ENCODE measurements at regions not wholly inside any gene's neighbourhood (a gene's known extent, or its start where the extent isn't known, plus 50 kb on each side); places are given as distances from the start of the nearest gene placed in this dataset.

DNA sequence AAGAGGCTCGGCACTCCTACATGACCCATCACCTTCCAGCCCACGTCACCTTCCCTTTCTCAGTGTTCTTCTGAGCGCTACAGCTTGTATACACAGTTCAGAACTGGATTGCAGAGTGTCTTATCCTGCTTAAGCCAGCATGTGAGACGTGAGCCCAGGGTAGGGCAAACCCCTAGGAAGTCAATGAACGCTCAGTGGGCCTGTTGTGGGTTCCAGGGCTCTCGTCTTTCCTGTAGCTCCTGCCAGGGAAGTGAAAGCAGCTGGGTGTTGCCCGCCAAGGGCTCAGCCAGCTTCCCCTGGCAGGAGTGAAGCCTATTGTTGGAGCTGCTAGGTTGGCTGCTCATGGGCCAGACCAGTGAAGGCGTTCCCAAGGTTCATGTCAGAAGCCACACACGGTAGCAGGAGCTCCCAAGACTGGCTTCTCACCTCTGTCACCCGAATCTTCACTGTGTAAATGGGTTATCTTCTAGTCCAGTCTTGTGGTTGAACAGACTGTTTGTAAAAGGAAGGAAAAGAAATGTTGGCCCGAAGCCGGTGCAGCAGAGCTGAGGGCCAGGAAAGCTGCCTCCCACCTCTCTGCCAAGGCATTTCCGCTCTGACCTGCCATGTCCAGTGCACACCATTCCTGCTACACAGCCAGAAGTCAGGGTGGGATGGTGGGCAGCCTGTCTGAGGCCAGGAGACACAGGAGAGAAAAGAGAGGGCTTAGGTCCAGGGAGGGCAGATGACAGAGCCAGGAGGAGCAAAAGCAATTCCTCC, 69.6 kb upstream of the RMDN2 start:
- H3K27me3 ChIP-seq (replicated peaks; ENCODE audit: insufficient read depth) = no peaks in the 10 kb centered on the region
- DNase-seq (ENCODE audit: low spot score) = no peak
- H3K4me3 ChIP-seq = peak overlapping the region; percentile 32
- H3K4me1 ChIP-seq (ENCODE audit: control insufficient read depth in 1 of 2, low read depth in 2 of 2) = peaks cover 34 to 60% of the 10 kb centered on the region in 2 donors
- no peak for ATAC-seq (ENCODE audit: insufficient number of reproducible peaks, low FRiP score, low read depth)
- H3K9me3 ChIP-seq = no peaks in the 10 kb centered on the region
- peak overlapping the region; percentile 59 to 82 for H3K27ac ChIP-seq
- H3K36me3 ChIP-seq = no peaks in the 10 kb centered on the region
- TF ChIP-seq, protein P1, sequence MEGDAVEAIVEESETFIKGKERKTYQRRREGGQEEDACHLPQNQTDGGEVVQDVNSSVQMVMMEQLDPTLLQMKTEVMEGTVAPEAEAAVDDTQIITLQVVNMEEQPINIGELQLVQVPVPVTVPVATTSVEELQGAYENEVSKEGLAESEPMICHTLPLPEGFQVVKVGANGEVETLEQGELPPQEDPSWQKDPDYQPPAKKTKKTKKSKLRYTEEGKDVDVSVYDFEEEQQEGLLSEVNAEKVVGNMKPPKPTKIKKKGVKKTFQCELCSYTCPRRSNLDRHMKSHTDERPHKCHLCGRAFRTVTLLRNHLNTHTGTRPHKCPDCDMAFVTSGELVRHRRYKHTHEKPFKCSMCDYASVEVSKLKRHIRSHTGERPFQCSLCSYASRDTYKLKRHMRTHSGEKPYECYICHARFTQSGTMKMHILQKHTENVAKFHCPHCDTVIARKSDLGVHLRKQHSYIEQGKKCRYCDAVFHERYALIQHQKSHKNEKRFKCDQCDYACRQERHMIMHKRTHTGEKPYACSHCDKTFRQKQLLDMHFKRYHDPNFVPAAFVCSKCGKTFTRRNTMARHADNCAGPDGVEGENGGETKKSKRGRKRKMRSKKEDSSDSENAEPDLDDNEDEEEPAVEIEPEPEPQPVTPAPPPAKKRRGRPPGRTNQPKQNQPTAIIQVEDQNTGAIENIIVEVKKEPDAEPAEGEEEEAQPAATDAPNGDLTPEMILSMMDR (IDR thresholded peaks at IDR 0.05) = no peak

DNA sequence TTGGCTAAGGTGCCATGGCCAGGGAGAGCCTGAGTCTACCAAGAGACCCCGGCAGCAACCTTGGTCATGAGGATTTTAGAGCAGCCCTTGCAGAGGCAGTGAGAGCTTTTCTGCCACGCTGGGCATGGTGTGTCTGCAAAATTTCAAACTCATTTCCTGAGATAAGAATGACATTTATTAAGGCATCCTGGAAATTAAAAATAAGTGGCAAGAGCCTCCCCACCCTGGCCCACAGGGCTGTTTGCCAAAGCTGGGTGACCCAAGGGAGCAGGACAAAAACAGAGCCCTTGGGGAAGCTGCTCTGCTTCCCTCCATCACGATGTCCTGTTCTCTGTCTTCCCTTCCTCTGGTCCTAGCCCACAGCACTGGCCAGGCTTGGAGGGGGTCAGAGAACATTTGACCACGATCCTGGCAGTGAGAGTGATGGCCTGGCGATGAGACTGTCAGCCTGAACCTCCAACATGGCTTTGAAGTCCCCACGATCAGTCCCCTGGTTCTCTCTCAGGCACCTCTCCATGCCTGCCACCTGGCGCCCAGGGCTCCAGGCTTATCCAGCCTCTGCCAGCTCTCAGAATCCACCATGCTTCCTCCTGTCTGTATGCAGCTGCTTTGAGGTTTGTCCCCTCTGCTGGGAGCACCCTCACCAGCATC, 68.9 kb upstream of the RMDN2 start:
- Histone ChIP-seq H3K4me1 (ENCODE audit: control insufficient read depth in 1 of 2, low read depth in 2 of 2) (peaks cover 32 to 55% of the 10 kb centered on the region in 2 donors), H3K9me3 (no peaks in the 10 kb centered on the region), H3K27ac (peak overlapping the region; percentile 59 to 82), H3K36me3 (no peaks in the 10 kb centered on the region), H3K27me3 (replicated peaks; ENCODE audit: insufficient read depth) (no peaks in the 10 kb centered on the region), H3K4me3 (peak overlapping the region; percentile 1)
- TF ChIP-seq, protein P1 (IDR thresholded peaks at IDR 0.05) = no peak
- no peak for DNase-seq (ENCODE audit: low spot score)
- ATAC-seq (ENCODE audit: insufficient number of reproducible peaks, low FRiP score, low read depth) = no peak

DNA sequence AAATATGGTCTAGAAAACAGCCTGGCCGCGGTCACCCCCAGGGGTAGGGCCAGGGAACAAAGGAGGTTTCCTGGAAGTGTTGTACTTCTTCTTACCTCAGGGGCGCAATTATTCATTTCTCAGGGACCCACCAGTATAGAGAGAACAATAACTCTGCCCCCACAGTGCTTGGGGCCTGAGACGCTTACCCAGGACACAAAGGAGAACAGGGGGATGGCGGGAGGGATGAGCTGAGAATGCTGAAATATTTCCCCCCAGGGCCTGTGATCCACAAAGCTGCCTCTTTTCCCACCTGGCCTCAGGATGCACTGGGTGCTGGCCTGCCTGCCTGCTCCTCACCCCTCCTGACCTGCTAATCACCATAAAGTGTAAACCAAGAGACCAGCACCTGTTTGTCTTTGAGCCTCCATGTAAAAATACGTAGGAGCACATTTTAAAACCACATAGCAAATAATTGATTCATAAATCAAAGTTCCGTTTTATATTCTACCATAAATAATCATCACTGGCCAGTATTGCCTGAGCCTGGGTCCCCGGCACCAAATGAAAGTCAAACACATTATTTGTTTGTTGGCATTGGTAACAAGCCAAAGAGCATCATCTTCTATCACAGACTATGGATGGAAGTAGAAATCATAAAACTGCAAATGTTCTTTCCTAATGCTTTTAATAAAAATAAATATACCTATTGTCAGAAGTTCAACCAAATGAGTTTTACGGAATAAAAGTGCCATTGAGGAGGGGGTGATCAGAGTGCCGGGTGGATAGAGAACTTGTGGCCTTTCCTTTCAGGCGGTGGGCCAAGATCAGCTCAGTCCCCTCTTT, 67.3 kb upstream of the RMDN2 start:
- TF ChIP-seq, protein P1 (IDR thresholded peaks at IDR 0.05) = no peak
- ATAC-seq (ENCODE audit: insufficient number of reproducible peaks, low FRiP score, low read depth) = no peak

DNA sequence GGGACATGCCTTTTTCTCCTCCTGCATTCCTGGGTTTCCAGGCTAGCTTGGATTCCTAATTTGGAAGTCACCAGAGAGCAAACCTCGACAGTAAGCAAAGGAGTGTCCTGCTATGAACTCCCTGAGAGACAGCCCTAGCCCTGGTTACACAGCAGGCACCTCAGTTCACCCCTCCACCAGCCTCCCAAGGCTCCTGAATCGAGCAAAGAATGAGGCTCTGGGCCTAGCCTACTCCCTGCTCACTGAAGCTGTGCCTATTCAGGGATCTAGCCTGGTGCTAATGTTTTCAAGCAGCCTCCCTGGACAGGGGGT, 66.7 kb upstream of the RMDN2 start:
- Histone ChIP-seq H3K9me3 (no peaks in the 10 kb centered on the region), H3K4me3 (no peak overlapping the region), H3K27ac (peak overlapping the region; percentile 78 to 79), H3K36me3 (no peaks in the 10 kb centered on the region), H3K4me1 (ENCODE audit: control insufficient read depth in 1 of 2, low read depth in 2 of 2) (peaks cover 26 to 46% of the 10 kb centered on the region in 2 donors), H3K27me3 (replicated peaks; ENCODE audit: insufficient read depth) (no peaks in the 10 kb centered on the region)
- peak; percentile 36 for DNase-seq (ENCODE audit: low spot score)
- TF ChIP-seq, protein P1 (IDR thresholded peaks at IDR 0.05) = no peak
- ATAC-seq (ENCODE audit: insufficient number of reproducible peaks, low FRiP score, low read depth) = peak; percentile 77

More for the DNA sequence above, 67.3 kb upstream of the RMDN2 start:
- Histone ChIP-seq H3K36me3 (no peaks in the 10 kb centered on the region), H3K27me3 (replicated peaks; ENCODE audit: insufficient read depth) (no peaks in the 10 kb centered on the region), H3K4me1 (ENCODE audit: control insufficient read depth in 1 of 2, low read depth in 2 of 2) (peaks cover 26 to 46% of the 10 kb centered on the region in 2 donors), H3K27ac (peak overlapping the region; percentile 78 to 79), H3K4me3 (no peak overlapping the region), H3K9me3 (no peaks in the 10 kb centered on the region)
- DNase-seq (ENCODE audit: low spot score) = no peak

DNA sequence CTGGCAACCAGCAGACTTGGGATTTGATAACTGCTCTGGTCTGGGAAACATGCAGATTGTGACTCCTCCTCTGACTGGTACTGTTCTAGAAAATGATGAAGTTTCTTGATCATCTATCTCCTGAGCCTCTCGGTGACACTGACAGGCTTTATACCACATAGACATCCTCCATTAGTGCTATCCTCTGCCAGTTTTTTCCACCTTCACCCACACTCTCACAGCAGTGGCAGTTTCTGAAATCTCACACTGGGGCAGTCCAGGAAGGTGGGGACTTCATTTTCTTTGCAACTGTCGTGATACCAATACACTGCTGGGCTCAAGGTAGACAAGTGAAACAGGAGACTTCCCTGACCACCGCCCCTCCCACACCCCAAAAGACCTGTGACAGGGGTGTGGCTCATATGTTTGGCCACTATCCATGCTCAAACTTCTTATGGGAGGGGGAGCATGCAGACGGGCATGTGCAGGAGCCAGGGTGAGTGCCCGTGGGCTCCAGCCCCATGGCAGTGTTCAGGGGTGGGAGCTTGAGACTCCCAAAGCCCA, 66.3 kb upstream of the RMDN2 start:
- TF ChIP-seq, protein P1 (IDR thresholded peaks at IDR 0.05) = no peak
- Histone ChIP-seq H3K4me1 (ENCODE audit: control insufficient read depth in 1 of 2, low read depth in 2 of 2) (peaks cover 26 to 46% of the 10 kb centered on the region in 2 donors), H3K4me3 (no peak overlapping the region), H3K27ac (peak overlapping the region; percentile 78 to 79), H3K27me3 (replicated peaks; ENCODE audit: insufficient read depth) (no peaks in the 10 kb centered on the region), H3K9me3 (no peaks in the 10 kb centered on the region), H3K36me3 (no peaks in the 10 kb centered on the region)
- ATAC-seq (ENCODE audit: insufficient number of reproducible peaks, low FRiP score, low read depth) = no peak
- DNase-seq (ENCODE audit: low spot score) = no peak

Data from thoracic aorta (tissue), 2 donors.